ENCODE measurements at regions not wholly inside any gene's neighbourhood (a gene's known extent, or its start where the extent isn't known, plus 50 kb on each side); places are given as distances from the start of the nearest gene placed in this dataset.

DNA sequence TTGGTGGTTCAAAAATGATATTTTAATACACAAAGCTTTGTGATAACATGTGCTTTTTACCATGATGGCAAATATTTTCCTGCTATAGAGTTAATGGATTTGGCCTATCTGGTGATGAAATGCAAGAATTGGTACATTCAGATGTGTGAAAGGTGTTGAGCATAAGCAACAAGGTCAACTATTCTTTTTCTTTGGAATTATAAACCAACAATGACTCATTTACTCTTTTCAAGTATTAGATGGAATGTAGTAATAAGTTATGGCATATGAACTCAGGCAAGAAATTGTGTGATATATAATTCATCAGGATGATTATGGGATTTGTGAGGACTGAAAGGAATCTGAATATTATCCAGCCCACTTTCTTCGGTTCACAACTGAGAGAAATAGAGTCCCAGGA lies 471.4 kb downstream of the ETNK1 start:
- TF ChIP-seq CTCF (IDR thresholded peaks at IDR 0.05) (no peak), EZH2 (IDR thresholded peaks at IDR 0.05; ENCODE audit: borderline replicate concordance, insufficient read depth, low read depth, low read length, poor library complexity, severe bottlenecking) (no peak)

Measured in B cell (primary cell).